DND-41 (cell line): ENCODE measurements at regions not wholly inside any gene's neighbourhood (a gene's known extent, or its start where the extent isn't known, plus 50 kb on each side); places are given as distances from the start of the nearest gene placed in this dataset.
"Not testable (repeated sequence)": the region's sequence is repeated elsewhere in the genome, so short reads cannot be mapped to it uniquely, and the experiment has no call there.

Source experiments
- EZH2 ChIP-seq: IDR thresholded peaks from 3 replicates; pipeline ENCODE4 v1.6.1; 2012; ENCODE audit warnings: borderline replicate concordance, low read depth, mild to moderate bottlenecking, moderate library complexity, low read length, inconsistent platforms; ENCODE audit not compliant: severe bottlenecking
- TF ChIP-seq, protein P1 (sequence below): IDR thresholded peaks from 2 replicates; pipeline ENCODE4 v1.5.1; 2012; ENCODE audit warnings: borderline replicate concordance, low read length, moderate library complexity, mild to moderate bottlenecking; ENCODE audit not compliant: poor library complexity, severe bottlenecking; ENCODE audit errors: extremely low read depth

DNA sequence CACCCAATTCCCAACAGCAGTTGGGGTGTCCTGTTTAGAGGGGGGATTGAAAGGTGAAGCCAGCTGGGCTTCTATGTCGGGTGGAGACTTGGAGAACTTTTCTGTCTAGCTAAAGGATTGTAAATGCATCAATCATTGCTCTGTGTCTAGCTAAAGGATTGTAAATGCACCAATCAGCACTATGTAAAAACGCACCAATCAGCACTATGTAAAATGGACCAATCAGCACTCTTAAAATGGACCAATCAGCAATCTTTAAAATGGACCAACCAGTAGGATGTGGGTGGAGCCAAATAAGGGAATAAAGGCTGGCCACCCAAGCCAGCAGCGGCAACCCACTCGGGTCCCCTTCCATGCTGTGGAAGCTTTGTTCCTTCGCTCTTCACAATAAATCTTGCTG lies 1518.6 kb upstream of the RAG2 start:
- TF ChIP-seq, protein P1, sequence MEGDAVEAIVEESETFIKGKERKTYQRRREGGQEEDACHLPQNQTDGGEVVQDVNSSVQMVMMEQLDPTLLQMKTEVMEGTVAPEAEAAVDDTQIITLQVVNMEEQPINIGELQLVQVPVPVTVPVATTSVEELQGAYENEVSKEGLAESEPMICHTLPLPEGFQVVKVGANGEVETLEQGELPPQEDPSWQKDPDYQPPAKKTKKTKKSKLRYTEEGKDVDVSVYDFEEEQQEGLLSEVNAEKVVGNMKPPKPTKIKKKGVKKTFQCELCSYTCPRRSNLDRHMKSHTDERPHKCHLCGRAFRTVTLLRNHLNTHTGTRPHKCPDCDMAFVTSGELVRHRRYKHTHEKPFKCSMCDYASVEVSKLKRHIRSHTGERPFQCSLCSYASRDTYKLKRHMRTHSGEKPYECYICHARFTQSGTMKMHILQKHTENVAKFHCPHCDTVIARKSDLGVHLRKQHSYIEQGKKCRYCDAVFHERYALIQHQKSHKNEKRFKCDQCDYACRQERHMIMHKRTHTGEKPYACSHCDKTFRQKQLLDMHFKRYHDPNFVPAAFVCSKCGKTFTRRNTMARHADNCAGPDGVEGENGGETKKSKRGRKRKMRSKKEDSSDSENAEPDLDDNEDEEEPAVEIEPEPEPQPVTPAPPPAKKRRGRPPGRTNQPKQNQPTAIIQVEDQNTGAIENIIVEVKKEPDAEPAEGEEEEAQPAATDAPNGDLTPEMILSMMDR: not testable (repeated sequence)
- not testable (repeated sequence) for TF ChIP-seq EZH2
